ENCODE measurements at regions not wholly inside any gene's neighbourhood (a gene's known extent, or its start where the extent isn't known, plus 50 kb on each side); places are given as distances from the start of the nearest gene placed in this dataset.

- no peak for DNase-seq
Observed at GRCh38 chr2:236674238-236674637, 104.6 kb downstream of the ACKR3 start.

- no peak for DNase-seq
Observed at GRCh38 chr2:236674646-236675045, 105.0 kb downstream of the ACKR3 start.

- no peak for DNase-seq
Observed at GRCh38 chr2:236675051-236675450, 105.4 kb downstream of the ACKR3 start.

DNA sequence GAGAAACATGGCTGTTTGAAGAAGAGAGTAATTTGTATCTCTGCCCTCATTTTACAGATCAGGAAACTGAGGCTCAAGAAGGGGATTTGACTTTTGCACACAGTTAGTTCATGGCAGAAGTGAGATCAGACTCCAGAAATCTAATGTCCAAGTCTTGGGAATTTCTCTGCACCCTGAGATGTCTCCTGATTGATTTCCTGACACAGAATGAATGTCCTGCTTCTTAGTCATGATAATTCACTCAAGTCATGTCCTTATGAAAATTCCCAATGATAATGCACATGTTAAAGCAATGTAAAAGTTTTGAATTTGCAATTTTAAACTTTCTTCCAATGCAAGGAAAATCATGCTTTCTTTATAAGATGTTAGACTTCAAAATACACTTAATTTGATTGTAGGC lies 105.9 kb downstream of the ACKR3 start:
- DNase-seq, result no peak

GRCh38 chr2:236676136-236676873 lies 106.7 kb downstream of the ACKR3 start:
- no peak for DNase-seq

DNA sequence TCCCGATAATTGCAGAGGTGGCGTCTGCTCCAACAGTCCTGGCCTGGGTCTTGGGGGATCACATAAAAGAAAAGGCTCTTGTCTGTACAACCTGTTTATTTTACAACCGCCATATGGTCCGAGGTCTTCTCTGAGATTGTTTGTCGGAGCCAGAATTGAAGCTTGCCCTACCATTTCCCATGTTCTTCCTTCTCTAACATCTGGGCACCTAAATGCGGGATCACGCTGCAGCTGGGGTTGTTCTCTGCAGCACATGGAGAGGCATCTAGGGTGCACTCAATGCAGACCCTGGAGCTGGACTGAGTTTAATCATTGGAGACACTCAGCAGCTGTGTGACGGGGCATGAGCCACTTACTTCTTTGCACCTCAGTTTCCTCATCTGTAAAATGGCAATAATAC lies 107.7 kb downstream of the ACKR3 start:
- DNase-seq, result no peak

DNA sequence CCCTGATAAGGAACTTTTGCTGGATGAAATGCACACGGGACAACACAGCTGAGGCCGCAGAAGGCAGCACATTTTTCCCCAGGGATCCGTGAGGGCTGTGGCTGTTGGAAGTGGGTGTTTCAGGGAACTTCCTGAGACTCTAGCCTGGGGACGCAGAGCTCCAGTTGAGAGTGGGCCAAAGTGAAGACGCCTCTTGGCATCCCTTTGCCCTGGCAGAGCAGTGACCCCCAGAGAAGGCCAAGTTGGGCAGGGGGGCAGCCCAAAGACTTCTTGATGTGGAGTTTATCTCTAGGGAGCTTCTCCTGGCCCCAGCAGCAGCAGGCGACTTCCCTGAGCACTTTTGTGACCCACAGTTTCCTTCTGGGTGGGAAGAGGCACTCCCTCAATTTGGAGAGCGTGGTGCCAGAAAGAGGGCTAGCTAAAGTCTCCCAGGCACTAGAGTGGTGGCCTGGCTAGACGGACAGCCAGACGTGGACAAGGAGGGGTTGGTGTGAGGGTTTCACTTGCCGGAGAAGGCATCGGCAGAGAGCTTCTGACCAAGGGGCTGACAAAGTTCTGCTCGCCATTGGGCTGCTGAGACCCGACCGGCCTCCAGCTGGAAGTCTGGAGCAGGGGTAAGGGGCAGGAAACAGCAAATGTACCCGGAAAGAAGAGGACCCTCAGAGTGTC lies 108.8 kb downstream of the ACKR3 start:
- no peak for DNase-seq

DNA sequence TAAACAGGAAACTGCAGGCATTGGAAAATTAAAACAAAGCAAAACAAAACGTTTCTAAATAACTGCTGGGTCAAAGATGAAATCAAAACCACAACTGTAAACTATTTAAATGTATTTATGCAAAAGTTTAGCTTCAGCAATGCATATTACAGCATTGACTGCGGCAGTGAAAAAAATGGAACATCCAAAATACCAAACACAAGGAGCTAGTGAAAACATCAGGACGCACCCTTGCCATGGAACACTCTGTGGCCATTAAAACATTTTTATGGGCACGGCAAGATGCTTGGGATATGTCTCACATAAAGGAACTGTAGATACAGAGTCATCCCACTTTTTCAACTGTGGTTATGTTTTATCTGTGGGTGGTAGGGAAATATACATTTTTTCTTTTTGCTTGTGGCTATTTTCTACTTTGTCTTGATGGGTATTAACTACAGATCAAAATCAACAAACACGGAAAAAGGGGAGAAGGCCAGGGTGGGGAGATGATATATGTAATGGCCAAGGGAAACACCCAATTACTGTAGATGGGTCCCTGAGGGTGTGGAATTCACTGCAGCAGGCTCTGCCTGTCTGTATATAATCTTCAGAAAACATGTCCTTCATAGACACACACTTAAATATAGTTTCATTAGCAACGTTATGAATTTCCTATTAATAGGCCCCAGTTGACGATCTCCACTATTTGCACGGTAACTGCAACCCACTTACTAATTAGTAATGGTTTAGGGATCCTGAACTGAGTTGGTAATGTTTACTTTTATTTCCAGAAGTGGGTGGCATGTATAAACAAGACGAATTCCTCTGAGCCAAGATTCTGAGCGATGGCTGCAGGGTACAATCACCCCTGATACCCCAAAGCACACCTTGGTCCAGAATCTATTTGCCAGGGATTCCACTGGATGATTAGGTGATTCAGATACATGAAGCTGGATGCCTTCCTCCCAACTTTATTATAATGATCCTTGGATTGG lies 110.5 kb downstream of the ACKR3 start:
- no peak for DNase-seq

- no peak for DNase-seq
Observed at GRCh38 chr2:236682651-236683422, 113.2 kb downstream of the ACKR3 start.

- DNase-seq, result no peak
Observed at GRCh38 chr2:236684504-236685256, 115.1 kb downstream of the ACKR3 start.

DNA sequence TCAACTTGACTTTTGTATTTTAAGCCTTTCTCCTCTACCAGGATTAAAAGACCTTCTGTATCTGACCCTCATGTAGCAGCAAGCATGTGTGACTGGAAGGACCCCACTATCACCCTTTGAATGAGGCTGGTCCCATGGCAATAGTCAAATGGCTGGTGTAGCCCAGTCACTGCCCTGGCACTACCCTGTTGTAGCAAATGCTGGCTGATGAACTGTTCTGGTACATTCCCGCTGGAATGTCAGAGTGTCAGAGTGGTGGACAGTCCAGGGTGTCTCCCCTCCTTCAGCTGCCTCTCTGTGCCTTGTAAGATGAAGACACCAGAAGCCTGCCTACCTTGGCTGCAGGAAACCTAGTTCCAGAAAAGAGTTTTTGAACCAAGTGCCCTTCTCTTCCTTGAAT lies 115.7 kb downstream of the ACKR3 start:
- DNase-seq, result no peak

DNA sequence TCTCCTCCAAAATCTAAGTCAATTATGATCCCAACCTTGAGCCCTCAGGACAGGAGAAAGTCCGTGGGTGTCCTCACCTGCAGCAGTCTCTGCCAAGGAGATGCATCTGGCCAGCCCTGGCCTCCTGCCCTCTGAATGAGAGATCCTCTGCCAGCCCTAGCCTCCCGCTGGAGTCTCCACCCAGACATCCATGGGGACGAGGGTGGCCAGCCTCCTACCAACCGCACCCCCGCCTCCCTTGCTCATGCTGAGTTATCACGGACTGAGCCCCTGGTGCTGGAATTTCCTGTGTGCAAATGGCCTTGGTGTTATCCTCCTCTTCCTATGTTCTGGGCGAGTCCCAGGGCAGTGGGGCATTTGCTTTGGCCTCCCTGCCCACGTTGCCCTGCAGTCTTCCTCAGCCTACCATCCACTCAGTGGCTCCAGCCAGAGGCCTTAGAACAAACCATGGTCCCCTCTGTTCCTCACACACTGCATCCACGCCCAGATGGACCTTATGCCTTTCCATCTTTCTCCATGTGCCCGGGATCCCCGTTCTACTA lies 116.4 kb downstream of the ACKR3 start:
- DNase-seq, result no peak

- DNase-seq, result no peak
Observed at GRCh38 chr2:236686561-236686960, 116.9 kb downstream of the ACKR3 start.

GRCh38 chr2:236687296-236687965 lies 117.8 kb downstream of the ACKR3 start:
- DNase-seq, result no peak

GRCh38 chr2:236688157-236688556 lies 118.5 kb downstream of the ACKR3 start:
- DNase-seq, result no peak

- DNase-seq, result no peak
Observed at GRCh38 chr2:236688563-236689392, 119.2 kb downstream of the ACKR3 start.

DNA sequence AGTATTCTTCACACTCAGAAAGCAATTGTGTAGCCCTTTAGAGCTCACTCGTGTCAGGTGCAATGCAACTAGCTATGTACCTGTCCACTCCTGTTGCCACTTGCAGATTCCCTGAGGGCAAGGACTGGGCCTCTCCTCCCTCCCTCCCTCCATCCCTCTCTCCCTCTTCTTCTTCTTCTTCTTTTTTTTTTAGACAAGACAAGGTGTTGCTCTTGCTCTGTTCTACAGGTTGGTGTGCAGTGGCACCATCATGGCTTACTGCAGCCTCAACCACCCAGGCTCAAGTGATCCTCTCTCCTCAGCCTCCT lies 119.7 kb downstream of the ACKR3 start:
- no peak for DNase-seq

GRCh38 chr2:236689981-236690380 lies 120.4 kb downstream of the ACKR3 start:
- no peak for DNase-seq

- no peak for DNase-seq
Observed at GRCh38 chr2:236690726-236691125, 121.1 kb downstream of the ACKR3 start.

- DNase-seq, result no peak
Observed at GRCh38 chr2:236691799-236692167, 122.2 kb downstream of the ACKR3 start.

Data from activated T-cell treated with anti-CD3 and anti-CD28 coated beads for 4 hours (primary cell).